HCT116 (cell line): ENCODE measurements at regions not wholly inside any gene's neighbourhood (a gene's known extent, or its start where the extent isn't known, plus 50 kb on each side); places are given as distances from the start of the nearest gene placed in this dataset.

Experiments used
- ATAC-seq: fragments of 200-7000 bp; cut with Tn5 transposase; 2 replicates; pipeline ENCODE4 v1.9.1; 2020; ENCODE audit warnings: mild to moderate bottlenecking, moderate library complexity
- BruUV-seq: library from RNA; stranded (reverse); fragments of 400-500 nt; replicated peaks from 2 replicates; lab custom pipeline; 2021; lab: Mats Ljungman, UMichigan
- CTCF ChIA-PET: fragments of 300-600 bp; sonication (Branson Sonifier 250); formaldehyde crosslinking; loops from one replicate; lab custom pipeline; 2021; ENCODE audit warnings: antibody characterized with exemption; lab: Charles Lee
- POLR2A ChIA-PET: fragments of 300-600, 350-600 bp; sonication (Branson Sonifier 250); formaldehyde crosslinking; loops from one replicate; lab custom pipeline; 2021; ENCODE audit warnings: antibody characterized with exemption; lab: Charles Lee
- RAD21 ChIA-PET, 2 experiments: fragments of 300-600 bp; sonication (Branson Sonifier 250); formaldehyde crosslinking; loops; one replicate each; lab custom pipeline; 2023; ENCODE audit warnings: low total read pairs in 2 of 2; ENCODE audit not compliant: uncharacterized antibody in 2 of 2, unreplicated experiment in 2 of 2, low non-redundant PET in 1 of 2; lab: Charles Lee
- DNase-seq: peaks from one replicate; pipeline ENCODE4 v3.0.0-alpha.2; 2010; ENCODE audit warnings: low read depth, low spot score
- H2AFZ ChIP-seq: fragments of 200-600 bp; shearing (Covaris generic), sonication (generic); 2 replicates; pipeline ENCODE4 v1.6.1; 2017; ENCODE audit warnings: low read depth, mixed run types, mixed read lengths, antibody characterized with exemption, low read length; ENCODE audit not compliant: poor library complexity, severe bottlenecking
- H3K27ac ChIP-seq: 2 replicates; pipeline ENCODE4 v1.5.1; 2012; ENCODE audit warnings: low read depth, low read length
- H3K27me3 ChIP-seq: fragments of 200-600 bp; sonication (generic); 2 replicates; pipeline ENCODE4 v1.6.1; 2016; ENCODE audit warnings: mixed run types, low read length, mixed read lengths; ENCODE audit not compliant: insufficient read depth
- H3K36me3 ChIP-seq, 2 experiments: fragments of 200-500 bp in 1 of 2; fragments of 200-600 bp in 1 of 2; sonication (Bioruptor generic) in 1 of 2; sonication (generic) in 1 of 2; 2 replicates each; pipeline versions ENCODE4 v1.5.1 to v1.6.1; 2014 to 2016; ENCODE audit warnings: low read length in 2 of 2, inconsistent platforms in 1 of 2, mixed read lengths in 1 of 2, mixed run types in 1 of 2; ENCODE audit not compliant: insufficient read depth in 2 of 2, control insufficient read depth in 1 of 2
- H3K4me1 ChIP-seq, 2 experiments: fragments of 200-600 bp in 1 of 2; sonication (generic) in 1 of 2; 2 replicates each; pipeline versions ENCODE4 v1.5.1 to v1.6.1; 2012 to 2017; ENCODE audit warnings: low read length in 2 of 2, inconsistent platforms in 1 of 2, mild to moderate bottlenecking in 1 of 2, mixed read lengths in 1 of 2, mixed run types in 1 of 2, moderate library complexity in 1 of 2; ENCODE audit not compliant: insufficient read depth in 2 of 2, control insufficient read depth in 1 of 2
- H3K4me2 ChIP-seq: fragments of 200-600 bp; sonication (generic); 2 replicates; pipeline ENCODE4 v1.6.1; 2017; ENCODE audit warnings: mixed run types, low read length, mixed read lengths
- H3K4me3 ChIP-seq, 2 experiments: fragments of 200-600 bp in 1 of 2; sonication (generic) in 1 of 2; replicated peaks in 1 of 2; 2 replicates each; pipeline ENCODE4 v1.5.1; 2011 to 2016; ENCODE audit warnings: low read length in 2 of 2, control low read depth in 1 of 2, low read depth in 1 of 2, mild to moderate bottlenecking in 1 of 2, mixed read lengths in 1 of 2, mixed run types in 1 of 2
- H3K79me2 ChIP-seq: fragments of 200-600 bp; sonication (generic); 2 replicates; pipeline ENCODE4 v1.6.1; 2017; ENCODE audit warnings: mild to moderate bottlenecking, mixed run types, low read length, moderate library complexity, mixed read lengths; ENCODE audit not compliant: insufficient read depth
- H3K9ac ChIP-seq: fragments of 200-600 bp; sonication (generic); 2 replicates; pipeline ENCODE4 v1.6.1; 2016; ENCODE audit warnings: low read length, mixed read lengths
- H3K9me2 ChIP-seq: fragments of 200-600 bp; sonication (generic), shearing (Covaris generic); 2 replicates; pipeline ENCODE4 v1.6.1; 2017; ENCODE audit warnings: mixed run types, mild to moderate bottlenecking, moderate library complexity; ENCODE audit not compliant: insufficient read depth
- H3K9me3 ChIP-seq, 2 experiments: fragments of 200-500 bp in 1 of 2; fragments of 200-600 bp in 1 of 2; sonication (Bioruptor generic) in 1 of 2; sonication (generic) in 1 of 2; 2 replicates each; pipeline ENCODE4 v1.6.1; 2014 to 2017; ENCODE audit warnings: low read length in 2 of 2, mixed read lengths in 2 of 2, inconsistent platforms in 1 of 2, low read depth in 1 of 2, mild to moderate bottlenecking in 1 of 2, mixed run types in 1 of 2, moderate library complexity in 1 of 2; ENCODE audit not compliant: control insufficient read depth in 1 of 2, insufficient read depth in 1 of 2
- H4K20me1 ChIP-seq: fragments of 200-600 bp; sonication (generic), shearing (Covaris generic); 2 replicates; pipeline ENCODE4 v1.6.1; 2017; ENCODE audit warnings: mixed run types, mild to moderate bottlenecking, moderate library complexity; ENCODE audit not compliant: insufficient read depth
- CBX3 ChIP-seq: IDR thresholded peaks from 2 replicates; pipeline ENCODE4 v1.6.1; 2012; ENCODE audit warnings: low read depth
- CEBPB ChIP-seq: IDR thresholded peaks from 2 replicates; pipeline ENCODE4 v1.6.1; 2012; ENCODE audit warnings: low read depth
- EGR1 ChIP-seq: IDR thresholded peaks from 2 replicates; pipeline ENCODE4 v1.6.1; 2012; ENCODE audit warnings: low read depth
- ELF1 ChIP-seq: IDR thresholded peaks from 2 replicates; pipeline ENCODE4 v1.6.1; 2012; ENCODE audit warnings: low read depth, borderline replicate concordance
- EZH2 ChIP-seq: fragments of 200-600 bp; sonication (generic); IDR thresholded peaks from 2 replicates; pipeline ENCODE4 v1.6.1; 2017; ENCODE audit warnings: antibody characterized with exemption, mixed run types
- EZH2phosphoT487 ChIP-seq: fragments of 200-600 bp; IDR thresholded peaks from 2 replicates; pipeline ENCODE4 v1.6.1; 2018; ENCODE audit warnings: antibody characterized with exemption, borderline replicate concordance
- FOSL1 ChIP-seq: IDR thresholded peaks from 2 replicates; pipeline ENCODE4 v1.6.1; 2012; ENCODE audit warnings: low read depth
- POLR2A ChIP-seq: IDR thresholded peaks from 2 replicates; pipeline ENCODE4 v1.7.0; 2011; ENCODE audit warnings: borderline replicate concordance; ENCODE audit not compliant: insufficient read depth, insufficient read length; ENCODE audit errors: extremely low read depth
- RAD21 ChIP-seq: IDR thresholded peaks from 2 replicates; pipeline ENCODE4 v1.6.1; 2012; ENCODE audit warnings: low read depth, mild to moderate bottlenecking
- SIN3A ChIP-seq: IDR thresholded peaks from 2 replicates; pipeline ENCODE4 v1.6.1; 2012; ENCODE audit warnings: low read depth
- SP1 ChIP-seq: IDR thresholded peaks from 2 replicates; pipeline ENCODE4 v1.6.1; 2012; ENCODE audit warnings: low read depth
- TCF7L2 ChIP-seq: IDR thresholded peaks from 2 replicates; pipeline ENCODE4 v1.7.0; 2011; ENCODE audit warnings: borderline replicate concordance, inconsistent platforms; ENCODE audit not compliant: insufficient read depth, insufficient read length; ENCODE audit errors: extremely low read depth
- ZFX ChIP-seq: fragments of 450-650 bp; IDR thresholded peaks from 2 replicates; pipeline ENCODE4 v1.6.1; 2017
- intact Hi-C: fragments of 100-400 bp; cut with micrococcal nuclease; formaldehyde crosslinking; loops from 2 replicates; pipeline ENCODE4 v1.10.0; 2022
- TF ChIP-seq, protein P1 (sequence below): IDR thresholded peaks from 2 replicates; pipeline ENCODE4 v1.6.1; 2012
- TF ChIP-seq, protein P2 (sequence below): IDR thresholded peaks from 2 replicates; pipeline ENCODE4 v1.6.1; 2012; ENCODE audit warnings: low read depth
- TF ChIP-seq, protein P3 (sequence below): IDR thresholded peaks from 2 replicates; pipeline ENCODE4 v1.6.1; 2011; ENCODE audit warnings: mild to moderate bottlenecking, low read length, moderate library complexity; ENCODE audit not compliant: insufficient replicate concordance; ENCODE audit errors: extremely low read depth
- TF ChIP-seq, protein P4 (sequence below): IDR thresholded peaks from 2 replicates; pipeline ENCODE4 v1.6.1; 2012

DNA sequence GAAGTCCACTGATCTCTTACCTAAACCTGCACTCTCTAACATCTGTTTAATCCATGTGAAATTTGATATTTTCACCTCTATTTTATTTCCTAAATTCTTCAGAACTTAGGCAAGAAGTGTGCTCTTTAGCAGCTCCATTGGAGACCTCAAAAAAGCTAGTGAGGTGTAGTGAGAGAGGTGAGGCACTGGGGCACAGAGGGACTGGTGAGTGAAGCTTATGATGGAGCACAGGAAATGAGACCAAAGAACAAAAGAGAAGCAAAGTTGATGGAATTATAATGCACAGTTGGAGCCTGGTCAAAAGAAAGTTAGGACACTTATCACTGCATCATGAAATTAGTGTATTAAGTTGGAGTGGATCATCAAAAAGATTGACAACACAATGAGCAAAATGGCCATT lies 1050.7 kb upstream of the NRXN1 start:
- intact Hi-C loops: no loop called here
- DNase-seq (peak; percentile 37), ATAC-seq (peak; percentile 73)
- Histone ChIP-seq H3K9ac (no peak overlapping the region), H4K20me1 (no peaks in the 10 kb centered on the region), H3K9me2 (no peaks in the 10 kb centered on the region), H3K27ac (peak overlapping the region; percentile 69), H3K4me3 (no peak overlapping the region), H3K27me3 (no peaks in the 10 kb centered on the region), H3K4me1 (peaks cover 12 to 51% of the 10 kb centered on the region in 2 experiments), H3K9me3 (no peaks in the 10 kb centered on the region), H3K36me3 (no peaks in the 10 kb centered on the region), H3K4me2 (peak overlapping the region; percentile 54), H2AFZ (peak overlapping the region; percentile 44), H3K79me2 (no peaks in the 10 kb centered on the region)
- no peak for TF ChIP-seq SIN3A
- TF ChIP-seq, protein P1, sequence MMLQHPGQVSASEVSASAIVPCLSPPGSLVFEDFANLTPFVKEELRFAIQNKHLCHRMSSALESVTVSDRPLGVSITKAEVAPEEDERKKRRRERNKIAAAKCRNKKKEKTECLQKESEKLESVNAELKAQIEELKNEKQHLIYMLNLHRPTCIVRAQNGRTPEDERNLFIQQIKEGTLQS: no peak
- TF ChIP-seq RAD21: no peak
- TF ChIP-seq, protein P2, sequence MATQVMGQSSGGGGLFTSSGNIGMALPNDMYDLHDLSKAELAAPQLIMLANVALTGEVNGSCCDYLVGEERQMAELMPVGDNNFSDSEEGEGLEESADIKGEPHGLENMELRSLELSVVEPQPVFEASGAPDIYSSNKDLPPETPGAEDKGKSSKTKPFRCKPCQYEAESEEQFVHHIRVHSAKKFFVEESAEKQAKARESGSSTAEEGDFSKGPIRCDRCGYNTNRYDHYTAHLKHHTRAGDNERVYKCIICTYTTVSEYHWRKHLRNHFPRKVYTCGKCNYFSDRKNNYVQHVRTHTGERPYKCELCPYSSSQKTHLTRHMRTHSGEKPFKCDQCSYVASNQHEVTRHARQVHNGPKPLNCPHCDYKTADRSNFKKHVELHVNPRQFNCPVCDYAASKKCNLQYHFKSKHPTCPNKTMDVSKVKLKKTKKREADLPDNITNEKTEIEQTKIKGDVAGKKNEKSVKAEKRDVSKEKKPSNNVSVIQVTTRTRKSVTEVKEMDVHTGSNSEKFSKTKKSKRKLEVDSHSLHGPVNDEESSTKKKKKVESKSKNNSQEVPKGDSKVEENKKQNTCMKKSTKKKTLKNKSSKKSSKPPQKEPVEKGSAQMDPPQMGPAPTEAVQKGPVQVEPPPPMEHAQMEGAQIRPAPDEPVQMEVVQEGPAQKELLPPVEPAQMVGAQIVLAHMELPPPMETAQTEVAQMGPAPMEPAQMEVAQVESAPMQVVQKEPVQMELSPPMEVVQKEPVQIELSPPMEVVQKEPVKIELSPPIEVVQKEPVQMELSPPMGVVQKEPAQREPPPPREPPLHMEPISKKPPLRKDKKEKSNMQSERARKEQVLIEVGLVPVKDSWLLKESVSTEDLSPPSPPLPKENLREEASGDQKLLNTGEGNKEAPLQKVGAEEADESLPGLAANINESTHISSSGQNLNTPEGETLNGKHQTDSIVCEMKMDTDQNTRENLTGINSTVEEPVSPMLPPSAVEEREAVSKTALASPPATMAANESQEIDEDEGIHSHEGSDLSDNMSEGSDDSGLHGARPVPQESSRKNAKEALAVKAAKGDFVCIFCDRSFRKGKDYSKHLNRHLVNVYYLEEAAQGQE: no peak
- TF ChIP-seq CEBPB: no peak
- TF ChIP-seq TCF7L2: peak; percentile 84
- TF ChIP-seq EZH2: no peak
- BruUV-seq: no TSS peak
- RAD21 ChIA-PET: no interaction called here
- POLR2A ChIA-PET: no interaction called here
- CTCF ChIA-PET: no interaction called here

DNA sequence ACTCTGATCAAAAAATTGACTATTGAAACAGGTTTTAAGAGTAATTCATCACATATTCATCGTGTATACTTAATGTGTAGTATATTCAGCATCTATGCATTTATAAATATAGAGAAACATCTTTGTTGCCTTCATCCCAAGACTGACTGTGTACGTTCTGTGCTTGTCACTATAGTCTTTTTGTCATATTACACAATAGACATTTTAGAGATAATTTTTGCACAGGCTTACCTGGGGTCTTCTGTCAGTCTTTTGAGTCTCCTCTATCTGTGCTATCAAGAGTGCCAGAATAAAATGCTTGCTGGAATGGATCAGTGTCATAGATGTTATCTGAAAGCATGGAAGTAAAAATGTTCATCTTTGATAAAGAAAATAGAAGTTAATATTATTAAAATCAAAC lies 1047.7 kb upstream of the NRXN1 start:
- Histone ChIP-seq H3K4me1 (peaks cover 12 to 38% of the 10 kb centered on the region in 2 experiments), H4K20me1 (no peaks in the 10 kb centered on the region), H3K79me2 (no peaks in the 10 kb centered on the region), H3K4me3 (no peak overlapping the region), H3K27ac (no peak overlapping the region), H3K36me3 (no peaks in the 10 kb centered on the region), H3K9me3 (no peaks in the 10 kb centered on the region), H3K9ac (no peak overlapping the region), H2AFZ (peak overlapping the region; percentile 55), H3K27me3 (no peaks in the 10 kb centered on the region), H3K9me2 (no peaks in the 10 kb centered on the region), H3K4me2 (no peak overlapping the region)
- DNase-seq: no peak
- BruUV-seq: no TSS peak
- intact Hi-C loops: no loop called here
- no peak for ATAC-seq
- ChIA-PET POLR2A (no interaction called here), CTCF (no interaction called here), RAD21 (no interaction called here)
- TF ChIP-seq POLR2A: no peak
- no peak for TF ChIP-seq EZH2phosphoT487
- TF ChIP-seq, protein P3, sequence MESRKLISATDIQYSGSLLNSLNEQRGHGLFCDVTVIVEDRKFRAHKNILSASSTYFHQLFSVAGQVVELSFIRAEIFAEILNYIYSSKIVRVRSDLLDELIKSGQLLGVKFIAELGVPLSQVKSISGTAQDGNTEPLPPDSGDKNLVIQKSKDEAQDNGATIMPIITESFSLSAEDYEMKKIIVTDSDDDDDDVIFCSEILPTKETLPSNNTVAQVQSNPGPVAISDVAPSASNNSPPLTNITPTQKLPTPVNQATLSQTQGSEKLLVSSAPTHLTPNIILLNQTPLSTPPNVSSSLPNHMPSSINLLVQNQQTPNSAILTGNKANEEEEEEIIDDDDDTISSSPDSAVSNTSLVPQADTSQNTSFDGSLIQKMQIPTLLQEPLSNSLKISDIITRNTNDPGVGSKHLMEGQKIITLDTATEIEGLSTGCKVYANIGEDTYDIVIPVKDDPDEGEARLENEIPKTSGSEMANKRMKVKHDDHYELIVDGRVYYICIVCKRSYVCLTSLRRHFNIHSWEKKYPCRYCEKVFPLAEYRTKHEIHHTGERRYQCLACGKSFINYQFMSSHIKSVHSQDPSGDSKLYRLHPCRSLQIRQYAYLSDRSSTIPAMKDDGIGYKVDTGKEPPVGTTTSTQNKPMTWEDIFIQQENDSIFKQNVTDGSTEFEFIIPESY: no peak
- no peak for TF ChIP-seq SIN3A
- no peak for TF ChIP-seq CBX3
- no peak for TF ChIP-seq ZFX
- TF ChIP-seq, protein P4, sequence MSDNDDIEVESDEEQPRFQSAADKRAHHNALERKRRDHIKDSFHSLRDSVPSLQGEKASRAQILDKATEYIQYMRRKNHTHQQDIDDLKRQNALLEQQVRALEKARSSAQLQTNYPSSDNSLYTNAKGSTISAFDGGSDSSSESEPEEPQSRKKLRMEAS: no peak
- TF ChIP-seq ELF1: no peak
- no peak for TF ChIP-seq EZH2
- no peak for TF ChIP-seq FOSL1
- no peak for TF ChIP-seq EGR1
- TF ChIP-seq SP1: no peak
